ENCODE measurements at regions not wholly inside any gene's neighbourhood (a gene's known extent, or its start where the extent isn't known, plus 50 kb on each side); places are given as distances from the start of the nearest gene placed in this dataset.

- TF ChIP-seq, protein P1, sequence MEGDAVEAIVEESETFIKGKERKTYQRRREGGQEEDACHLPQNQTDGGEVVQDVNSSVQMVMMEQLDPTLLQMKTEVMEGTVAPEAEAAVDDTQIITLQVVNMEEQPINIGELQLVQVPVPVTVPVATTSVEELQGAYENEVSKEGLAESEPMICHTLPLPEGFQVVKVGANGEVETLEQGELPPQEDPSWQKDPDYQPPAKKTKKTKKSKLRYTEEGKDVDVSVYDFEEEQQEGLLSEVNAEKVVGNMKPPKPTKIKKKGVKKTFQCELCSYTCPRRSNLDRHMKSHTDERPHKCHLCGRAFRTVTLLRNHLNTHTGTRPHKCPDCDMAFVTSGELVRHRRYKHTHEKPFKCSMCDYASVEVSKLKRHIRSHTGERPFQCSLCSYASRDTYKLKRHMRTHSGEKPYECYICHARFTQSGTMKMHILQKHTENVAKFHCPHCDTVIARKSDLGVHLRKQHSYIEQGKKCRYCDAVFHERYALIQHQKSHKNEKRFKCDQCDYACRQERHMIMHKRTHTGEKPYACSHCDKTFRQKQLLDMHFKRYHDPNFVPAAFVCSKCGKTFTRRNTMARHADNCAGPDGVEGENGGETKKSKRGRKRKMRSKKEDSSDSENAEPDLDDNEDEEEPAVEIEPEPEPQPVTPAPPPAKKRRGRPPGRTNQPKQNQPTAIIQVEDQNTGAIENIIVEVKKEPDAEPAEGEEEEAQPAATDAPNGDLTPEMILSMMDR (IDR thresholded peaks at IDR 0.05): no peak
- TF ChIP-seq POLR2AphosphoS5 (IDR thresholded peaks at IDR 0.05; ENCODE audit: insufficient read depth in 1 of 2, low read depth in 1 of 2) (no peak), POLR2A (IDR thresholded peaks at IDR 0.05) (no peak)
These were observed 419.9 kb downstream of the TUSC7 start for GRCh38 chr3:117129516-117129915.
